Activated CD8-positive, alpha-beta T cell treated with anti-CD3 and anti-CD28 coated beads for 36 hours (primary cell): ENCODE measurements at regions not wholly inside any gene's neighbourhood (a gene's known extent, or its start where the extent isn't known, plus 50 kb on each side); places are given as distances from the start of the nearest gene placed in this dataset.
"Not testable (repeated sequence)": the region's sequence is repeated elsewhere in the genome, so short reads cannot be mapped to it uniquely, and the experiment has no call there.

Experiments
- ATAC-seq: fragments of 200-7000 bp; cut with Tn5 transposase; one replicate; pipeline ENCODE4 v1.10.0; 2021; ENCODE audit warnings: mild to moderate bottlenecking, moderate library complexity
- CTCF ChIA-PET: fragments of 350-600 bp; sonication (Branson Sonifier 250); formaldehyde crosslinking; loops from one replicate; lab custom pipeline; 2021; ENCODE audit warnings: antibody characterized with exemption; lab: Charles Lee
- POLR2A ChIA-PET: fragments of 350-600 bp; sonication (Branson Sonifier 250); formaldehyde crosslinking; loops from one replicate; lab custom pipeline; 2021; ENCODE audit warnings: antibody characterized with exemption; lab: Charles Lee
- DNase-seq: peaks from one replicate; pipeline ENCODE4 v3.0.0-alpha.2; 2020
- H3K27ac Mint-ChIP-seq: one replicate; pipeline ENCODE4 v1.8.0; 2021; ENCODE audit warnings: mild to moderate bottlenecking, mixed read lengths
- H3K27me3 Mint-ChIP-seq: one replicate; pipeline ENCODE4 v1.8.0; 2021; ENCODE audit warnings: mixed read lengths
- H3K36me3 Mint-ChIP-seq: one replicate; pipeline ENCODE4 v1.8.0; 2021; ENCODE audit warnings: low read depth, mixed read lengths
- H3K4me1 Mint-ChIP-seq: one replicate; pipeline ENCODE4 v1.8.0; 2021; ENCODE audit warnings: low read depth, mixed read lengths
- H3K4me3 Mint-ChIP-seq: one replicate; pipeline ENCODE4 v1.8.0; 2021; ENCODE audit warnings: mild to moderate bottlenecking, moderate library complexity, mixed read lengths
- H3K9me3 Mint-ChIP-seq: one replicate; pipeline ENCODE4 v1.8.0; 2021; ENCODE audit warnings: mixed read lengths
- intact Hi-C: fragments of 100-400 bp; cut with micrococcal nuclease; formaldehyde crosslinking; loops from one replicate; pipeline ENCODE4 v1.10.0; 2022
- TF ChIP-seq, protein P1 (sequence below): fragments of 200-600 bp; IDR thresholded peaks from one replicate; pipeline ENCODE4 v1.8.0; 2022; ENCODE audit warnings: antibody characterized with exemption, mild to moderate bottlenecking

DNA sequence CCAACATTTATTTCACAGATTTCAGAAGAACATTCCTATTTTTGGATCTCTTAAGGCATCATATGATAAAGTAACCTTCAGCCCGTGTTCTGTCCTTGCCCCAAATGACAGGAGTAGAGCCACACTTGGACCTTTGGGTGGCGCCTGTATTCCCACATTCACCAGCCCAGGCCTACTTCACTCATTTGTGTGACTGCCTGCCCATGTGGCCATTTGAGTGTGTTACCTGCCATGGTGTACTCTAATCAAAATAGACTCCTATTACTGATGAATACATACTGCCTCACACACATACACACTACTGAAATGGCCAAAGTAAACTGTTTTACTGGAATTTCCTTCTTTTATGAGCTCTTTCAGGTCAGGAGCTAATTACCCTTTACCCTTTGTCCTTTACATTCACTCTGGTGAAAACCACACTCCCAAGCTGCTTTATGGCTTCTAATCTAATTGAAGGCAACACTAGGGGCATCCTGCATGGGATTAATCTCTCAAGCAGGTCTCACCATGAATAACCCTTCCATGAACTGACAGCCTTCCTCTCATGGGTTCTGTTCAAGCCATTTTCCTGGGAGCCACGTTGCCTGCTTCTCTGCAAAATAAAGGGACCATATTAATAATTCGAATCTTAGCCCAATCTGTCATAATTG, 271.0 kb upstream of the GALNT5 start:
- TF ChIP-seq, protein P1, sequence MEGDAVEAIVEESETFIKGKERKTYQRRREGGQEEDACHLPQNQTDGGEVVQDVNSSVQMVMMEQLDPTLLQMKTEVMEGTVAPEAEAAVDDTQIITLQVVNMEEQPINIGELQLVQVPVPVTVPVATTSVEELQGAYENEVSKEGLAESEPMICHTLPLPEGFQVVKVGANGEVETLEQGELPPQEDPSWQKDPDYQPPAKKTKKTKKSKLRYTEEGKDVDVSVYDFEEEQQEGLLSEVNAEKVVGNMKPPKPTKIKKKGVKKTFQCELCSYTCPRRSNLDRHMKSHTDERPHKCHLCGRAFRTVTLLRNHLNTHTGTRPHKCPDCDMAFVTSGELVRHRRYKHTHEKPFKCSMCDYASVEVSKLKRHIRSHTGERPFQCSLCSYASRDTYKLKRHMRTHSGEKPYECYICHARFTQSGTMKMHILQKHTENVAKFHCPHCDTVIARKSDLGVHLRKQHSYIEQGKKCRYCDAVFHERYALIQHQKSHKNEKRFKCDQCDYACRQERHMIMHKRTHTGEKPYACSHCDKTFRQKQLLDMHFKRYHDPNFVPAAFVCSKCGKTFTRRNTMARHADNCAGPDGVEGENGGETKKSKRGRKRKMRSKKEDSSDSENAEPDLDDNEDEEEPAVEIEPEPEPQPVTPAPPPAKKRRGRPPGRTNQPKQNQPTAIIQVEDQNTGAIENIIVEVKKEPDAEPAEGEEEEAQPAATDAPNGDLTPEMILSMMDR = no peak
- Mint-ChIP-seq H3K27me3 (peaks cover 2% of the 10 kb centered on the region), H3K36me3 (no peaks in the 10 kb centered on the region), H3K9me3 (no peaks in the 10 kb centered on the region), H3K4me1 (no peaks in the 10 kb centered on the region), H3K27ac (no peak overlapping the region), H3K4me3 (no peak overlapping the region)
- ATAC-seq (no peak), DNase-seq (no peak)
- CTCF ChIA-PET = no interaction called here
- POLR2A ChIA-PET = no interaction called here
- intact Hi-C loops = no loop called here

DNA sequence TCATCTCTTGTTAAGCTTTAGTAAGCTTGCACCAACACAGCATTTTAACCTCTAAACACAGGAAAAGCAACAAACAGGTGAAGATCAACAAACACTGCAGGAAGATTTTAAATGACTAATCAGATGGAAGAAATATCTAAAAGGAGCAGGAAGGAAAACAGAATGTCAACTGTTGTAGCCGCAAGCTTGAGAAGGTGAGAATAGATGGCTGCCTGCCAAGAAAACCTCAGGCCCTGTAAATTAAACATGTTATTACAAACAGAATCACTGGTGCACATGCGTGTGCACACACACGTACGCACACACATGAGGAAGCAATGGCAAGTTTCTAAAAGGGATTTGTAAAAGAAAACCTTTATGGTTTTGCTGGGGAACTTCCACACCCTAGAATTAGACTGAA, 257.8 kb upstream of the GALNT5 start:
- ChIA-PET POLR2A (no interaction called here), CTCF (no interaction called here)
- TF ChIP-seq, protein P1 = no peak
- Mint-ChIP-seq H3K9me3 (no peaks in the 10 kb centered on the region), H3K27me3 (no peaks in the 10 kb centered on the region), H3K27ac (no peak overlapping the region), H3K4me1 (no peaks in the 10 kb centered on the region), H3K4me3 (no peak overlapping the region), H3K36me3 (no peaks in the 10 kb centered on the region)
- intact Hi-C loops = no loop called here
- ATAC-seq (no peak), DNase-seq (no peak)

DNA sequence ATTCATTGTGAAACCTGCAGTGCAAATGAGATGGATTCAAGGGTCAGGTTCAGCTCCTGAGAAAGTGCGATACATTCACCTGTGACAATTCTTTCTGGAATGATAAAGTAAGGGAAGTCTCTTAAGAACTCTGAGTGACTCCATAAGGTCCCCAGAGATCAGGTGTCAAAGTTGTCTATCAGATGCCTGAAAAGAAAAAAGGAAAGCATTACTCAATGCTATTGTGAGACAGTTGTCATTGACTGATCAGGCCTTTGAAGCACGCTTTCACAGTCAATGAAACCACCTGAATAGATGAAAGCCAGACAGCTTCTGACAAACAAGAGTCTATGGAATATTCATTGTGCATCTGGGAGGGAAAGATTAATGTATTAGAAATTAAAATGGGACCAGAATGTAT, 252.7 kb upstream of the GALNT5 start:
- Mint-ChIP-seq H3K4me1 (no peaks in the 10 kb centered on the region), H3K27me3 (no peaks in the 10 kb centered on the region), H3K27ac (no peak overlapping the region), H3K4me3 (no peak overlapping the region), H3K36me3 (no peaks in the 10 kb centered on the region), H3K9me3 (no peaks in the 10 kb centered on the region)
- ChIA-PET CTCF (no interaction called here), POLR2A (no interaction called here)
- TF ChIP-seq, protein P1 = no peak
- intact Hi-C loops = no loop called here
- no peak for DNase-seq
- ATAC-seq = no peak

DNA sequence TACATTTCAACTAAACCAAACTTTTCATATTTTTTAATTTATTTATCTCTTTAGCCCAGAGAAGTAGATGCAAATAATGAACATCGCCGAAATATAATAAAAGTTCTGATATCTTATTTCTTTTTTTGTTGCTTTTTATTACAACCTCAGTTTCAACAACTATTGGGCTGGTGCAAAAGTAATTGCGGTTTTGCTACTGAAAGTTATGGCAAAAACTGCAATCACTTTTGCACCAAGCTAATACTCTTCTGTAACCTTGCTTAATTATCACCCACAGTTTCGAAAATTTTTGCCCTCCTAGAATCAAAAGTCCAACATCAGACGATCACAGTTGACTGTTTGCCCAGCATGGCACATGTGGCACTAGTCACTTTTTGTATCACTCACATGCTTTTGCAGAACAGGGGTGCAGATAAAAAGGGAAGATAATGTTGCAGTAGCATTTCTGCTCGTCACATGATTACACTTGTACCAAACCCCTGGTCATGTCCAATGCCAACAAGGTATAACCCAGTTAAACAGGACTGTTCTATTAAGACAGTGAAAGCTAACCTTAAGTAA, 242.4 kb upstream of the GALNT5 start:
- Mint-ChIP-seq H3K9me3 (no peaks in the 10 kb centered on the region), H3K36me3 (no peaks in the 10 kb centered on the region), H3K27ac (no peak overlapping the region), H3K4me1 (no peaks in the 10 kb centered on the region), H3K4me3 (no peak overlapping the region), H3K27me3 (no peaks in the 10 kb centered on the region)
- POLR2A ChIA-PET = no interaction called here
- DNase-seq (no peak), ATAC-seq (no peak)
- TF ChIP-seq, protein P1 = no peak
- CTCF ChIA-PET = no interaction called here
- intact Hi-C loops = no loop called here

DNA sequence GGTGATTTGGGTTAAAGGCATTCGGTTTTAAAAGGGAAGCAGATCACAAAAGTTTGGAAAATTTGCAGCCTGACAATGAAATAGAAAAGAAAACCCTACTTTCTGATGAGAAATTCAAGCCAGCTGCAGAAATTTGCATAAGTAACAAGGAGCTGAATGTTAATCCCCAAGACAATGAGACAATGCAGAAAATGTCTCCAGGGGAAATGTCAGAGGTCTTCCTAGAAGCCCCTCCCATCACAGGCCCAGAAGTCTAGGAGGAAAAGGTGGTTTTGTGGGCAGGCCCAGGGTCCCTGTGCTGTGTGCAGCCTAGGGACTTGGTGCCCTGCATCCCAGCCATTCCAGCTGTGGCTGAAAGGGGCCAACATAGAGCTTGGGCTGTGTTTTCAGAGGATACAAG, 234.2 kb upstream of the GALNT5 start:
- ATAC-seq, intact Hi-C loops, H3K4me1 Mint-ChIP-seq, POLR2A ChIA-PET, H3K4me3 Mint-ChIP-seq, H3K9me3 Mint-ChIP-seq, DNase-seq, CTCF ChIA-PET, H3K27me3 Mint-ChIP-seq, H3K27ac Mint-ChIP-seq, H3K36me3 Mint-ChIP-seq: not testable (repeated sequence)
